ENCODE measurements at regions not wholly inside any gene's neighbourhood (a gene's known extent, or its start where the extent isn't known, plus 50 kb on each side); places are given as distances from the start of the nearest gene placed in this dataset.

GRCh38 chr15:69836048-69836447 lies 261.7 kb downstream of the TLE3 start:
- CTCF ChIA-PET = interaction anchor here (1.3 to 1.6 kb wide), 2 partner anchors 11 to 12 kb away, joined by 4 to 5 read pairs; no protein-coding TSS in a partner anchor
- no peak for DNase-seq (ENCODE audit: extremely low spot score)
- TF ChIP-seq, protein P1, sequence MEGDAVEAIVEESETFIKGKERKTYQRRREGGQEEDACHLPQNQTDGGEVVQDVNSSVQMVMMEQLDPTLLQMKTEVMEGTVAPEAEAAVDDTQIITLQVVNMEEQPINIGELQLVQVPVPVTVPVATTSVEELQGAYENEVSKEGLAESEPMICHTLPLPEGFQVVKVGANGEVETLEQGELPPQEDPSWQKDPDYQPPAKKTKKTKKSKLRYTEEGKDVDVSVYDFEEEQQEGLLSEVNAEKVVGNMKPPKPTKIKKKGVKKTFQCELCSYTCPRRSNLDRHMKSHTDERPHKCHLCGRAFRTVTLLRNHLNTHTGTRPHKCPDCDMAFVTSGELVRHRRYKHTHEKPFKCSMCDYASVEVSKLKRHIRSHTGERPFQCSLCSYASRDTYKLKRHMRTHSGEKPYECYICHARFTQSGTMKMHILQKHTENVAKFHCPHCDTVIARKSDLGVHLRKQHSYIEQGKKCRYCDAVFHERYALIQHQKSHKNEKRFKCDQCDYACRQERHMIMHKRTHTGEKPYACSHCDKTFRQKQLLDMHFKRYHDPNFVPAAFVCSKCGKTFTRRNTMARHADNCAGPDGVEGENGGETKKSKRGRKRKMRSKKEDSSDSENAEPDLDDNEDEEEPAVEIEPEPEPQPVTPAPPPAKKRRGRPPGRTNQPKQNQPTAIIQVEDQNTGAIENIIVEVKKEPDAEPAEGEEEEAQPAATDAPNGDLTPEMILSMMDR (IDR thresholded peaks at IDR 0.05; ENCODE audit: control extremely low read depth, extremely low read depth, low read depth, missing control alignments) = no peak
- POLR2A ChIA-PET = no interaction called here

DNA sequence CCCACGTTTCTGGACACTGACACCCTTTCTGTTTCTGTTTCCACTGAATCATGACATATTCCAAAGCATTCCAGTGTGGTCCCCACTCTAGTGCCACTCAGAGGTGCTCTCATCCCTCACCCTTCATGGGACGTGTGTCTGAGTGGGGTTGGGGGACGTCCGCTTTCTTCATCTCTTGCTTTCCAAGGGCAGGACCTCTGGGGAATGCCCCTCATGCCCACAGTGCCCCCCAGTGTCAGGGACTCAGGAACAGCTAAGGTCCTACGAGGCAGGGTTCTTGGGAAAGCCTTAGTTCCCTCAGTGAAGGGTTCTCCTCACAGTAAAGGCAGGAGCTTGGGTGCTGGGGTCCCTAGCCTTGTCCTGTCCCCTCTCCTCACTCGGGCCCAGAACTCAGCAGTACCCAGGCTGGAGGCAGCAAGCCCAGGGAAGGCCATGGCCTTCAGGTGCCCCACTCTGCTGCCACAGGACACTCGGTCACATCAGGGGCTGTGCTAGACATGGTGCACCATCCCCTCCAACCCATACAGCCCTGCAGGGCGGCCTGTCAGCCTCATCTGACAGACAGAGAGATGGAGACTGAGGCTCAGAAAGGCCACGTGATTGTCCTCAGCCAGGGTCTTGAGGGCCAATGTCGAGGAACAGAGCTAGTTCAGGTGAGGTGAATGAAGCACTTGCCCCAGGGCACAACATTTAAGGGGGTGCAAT lies 261.0 kb downstream of the TLE3 start:
- ChIA-PET POLR2A (interaction anchor here (0.6 kb wide), 1 partner anchor 326 kb away, joined by 5 read pairs; no protein-coding TSS in a partner anchor), CTCF (interaction anchor here (1.3 kb wide), 1 partner anchor 12 kb away, joined by 4 read pairs; no protein-coding TSS in a partner anchor)
- TF ChIP-seq, protein P1 (IDR thresholded peaks at IDR 0.05; ENCODE audit: control extremely low read depth, extremely low read depth, low read depth, missing control alignments) = peak; percentile 2
- DNase-seq (ENCODE audit: extremely low spot score) = no peak

GRCh38 chr15:69838338-69838737 lies 259.4 kb downstream of the TLE3 start:
- CTCF ChIA-PET = no interaction called here
- TF ChIP-seq, protein P1 (IDR thresholded peaks at IDR 0.05; ENCODE audit: control extremely low read depth, extremely low read depth, low read depth, missing control alignments) = no peak
- POLR2A ChIA-PET = no interaction called here
- DNase-seq (ENCODE audit: extremely low spot score) = no peak

DNA sequence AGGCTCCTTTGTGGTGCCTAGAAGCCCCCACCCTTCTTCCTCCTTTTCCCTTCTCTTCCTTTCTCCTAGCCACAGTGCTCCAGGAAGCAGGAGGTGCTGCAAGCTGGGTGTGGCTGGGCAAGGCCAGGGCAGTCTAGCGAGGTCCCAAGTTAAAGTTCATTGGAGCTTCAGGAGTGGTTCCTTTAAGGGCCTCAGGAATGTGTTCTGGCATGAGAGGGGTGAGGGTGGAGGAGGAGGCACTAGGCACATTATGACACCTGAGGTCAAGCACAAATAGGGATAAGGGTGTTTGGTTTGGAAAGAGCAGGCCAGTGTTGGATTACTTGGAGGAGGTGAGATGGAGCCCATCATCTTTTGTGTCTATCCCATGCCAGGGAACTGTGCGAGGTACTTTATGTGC lies 258.7 kb downstream of the TLE3 start:
- POLR2A ChIA-PET = no interaction called here
- TF ChIP-seq, protein P1 (IDR thresholded peaks at IDR 0.05; ENCODE audit: control extremely low read depth, extremely low read depth, low read depth, missing control alignments) = no peak
- CTCF ChIA-PET = no interaction called here
- DNase-seq (ENCODE audit: extremely low spot score) = no peak

- CTCF ChIA-PET = no interaction called here
- POLR2A ChIA-PET = no interaction called here
- DNase-seq (ENCODE audit: extremely low spot score) = no peak
- TF ChIP-seq, protein P1 (IDR thresholded peaks at IDR 0.05; ENCODE audit: control extremely low read depth, extremely low read depth, low read depth, missing control alignments) = no peak
Observed at GRCh38 chr15:69841113-69841828, 256.4 kb downstream of the TLE3 start.

GRCh38 chr15:69842851-69843250 lies 254.9 kb downstream of the TLE3 start:
- no peak for DNase-seq (ENCODE audit: extremely low spot score)
- TF ChIP-seq, protein P1 (IDR thresholded peaks at IDR 0.05; ENCODE audit: control extremely low read depth, extremely low read depth, low read depth, missing control alignments) = no peak
- ChIA-PET POLR2A (no interaction called here), CTCF (no interaction called here)

All from GM10248 (cell line).